HG03342 (cell line): ENCODE measurements at regions not wholly inside any gene's neighbourhood (a gene's known extent, or its start where the extent isn't known, plus 50 kb on each side); places are given as distances from the start of the nearest gene placed in this dataset.

Experiments
- ATAC-seq: cut with Tn5 transposase; IDR thresholded peaks from one replicate; pipeline ENCODE4 v1.9.1; 2021; ENCODE audit warnings: mild to moderate bottlenecking, moderate library complexity; ENCODE audit not compliant: unreplicated experiment

DNA sequence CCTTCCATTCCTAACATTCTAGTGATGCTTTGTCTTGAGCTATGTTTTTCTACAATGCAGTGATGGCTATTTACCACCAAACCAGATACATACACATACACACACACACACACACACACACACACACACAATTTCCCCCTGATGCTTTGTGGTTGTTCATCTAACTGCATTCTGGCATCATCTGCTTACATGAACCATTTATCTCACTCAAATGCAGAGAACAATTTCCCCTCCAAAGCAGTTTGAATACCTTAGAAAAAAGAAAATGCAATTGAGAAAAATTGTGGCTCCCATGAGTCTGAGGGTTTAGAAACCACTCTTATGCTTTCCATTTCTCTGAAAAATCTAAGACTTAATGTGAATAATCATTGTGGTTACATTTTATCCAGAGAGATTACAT lies 1024.8 kb downstream of the TLE4 start:
- ATAC-seq: no peak

GRCh38 chr9:80595192-80595591 lies 1023.4 kb downstream of the TLE4 start:
- ATAC-seq: no peak

DNA sequence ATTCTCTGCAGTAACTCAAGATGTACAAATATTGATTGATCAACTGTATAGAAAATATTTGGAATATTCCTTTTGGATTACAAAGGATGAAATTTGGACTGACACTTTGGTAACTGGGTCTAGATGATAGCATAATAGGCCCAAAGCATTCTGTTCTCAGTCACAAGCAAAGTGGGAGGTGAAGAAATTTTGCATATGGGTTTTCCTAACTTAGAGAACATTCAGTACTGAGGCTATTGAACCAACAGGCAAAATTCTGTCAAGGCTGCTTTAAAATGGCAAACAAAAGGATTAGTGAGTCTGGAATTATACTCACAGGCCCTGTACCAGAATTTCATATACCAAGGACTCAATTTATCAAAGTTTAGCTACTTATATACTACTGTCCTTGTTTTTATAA lies 1020.6 kb downstream of the TLE4 start:
- ATAC-seq: no peak

DNA sequence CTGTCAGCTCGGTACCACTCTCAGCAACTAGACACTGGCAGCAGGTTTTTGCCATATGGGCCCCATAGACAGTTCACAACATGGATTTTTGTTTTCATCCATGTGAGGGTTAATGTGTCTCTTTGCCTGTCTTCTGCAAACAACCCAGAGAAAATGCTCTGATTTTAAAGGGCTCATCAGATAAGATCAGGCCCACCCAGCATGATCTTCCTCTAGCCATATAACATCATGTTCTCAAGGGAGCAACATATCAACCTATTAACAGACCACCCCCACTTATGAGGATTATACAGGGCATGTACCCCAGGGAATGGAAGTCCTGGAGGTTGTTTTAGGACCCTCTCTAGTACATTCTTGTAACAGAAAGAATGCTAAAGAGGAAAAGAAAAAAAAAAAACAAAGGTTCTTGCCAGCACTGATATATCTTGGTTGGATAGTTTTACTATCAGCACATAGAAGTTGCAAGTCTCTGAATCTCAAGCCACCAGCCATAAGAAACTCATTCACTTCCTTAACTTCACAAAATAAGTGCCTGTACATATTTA lies 1015.1 kb downstream of the TLE4 start:
- no peak for ATAC-seq

DNA sequence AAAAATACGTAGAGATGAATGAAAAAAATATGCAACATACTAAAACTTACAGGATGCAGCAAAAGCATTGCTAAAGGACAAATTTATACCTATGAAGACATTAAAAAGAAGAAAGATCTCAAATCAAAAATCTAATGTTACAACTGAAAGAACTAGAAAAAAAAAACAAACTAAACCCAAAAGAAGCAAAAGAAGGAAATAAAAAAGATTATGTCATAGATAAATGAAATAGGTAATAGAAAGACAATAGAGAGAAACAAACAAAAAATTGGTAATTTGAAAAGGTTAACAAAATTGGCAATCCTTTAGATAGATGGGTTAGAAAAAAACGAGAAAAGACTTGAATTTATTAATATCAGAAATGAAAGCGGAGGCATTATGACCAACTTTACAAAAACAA lies 1000.2 kb downstream of the TLE4 start:
- no peak for ATAC-seq

DNA sequence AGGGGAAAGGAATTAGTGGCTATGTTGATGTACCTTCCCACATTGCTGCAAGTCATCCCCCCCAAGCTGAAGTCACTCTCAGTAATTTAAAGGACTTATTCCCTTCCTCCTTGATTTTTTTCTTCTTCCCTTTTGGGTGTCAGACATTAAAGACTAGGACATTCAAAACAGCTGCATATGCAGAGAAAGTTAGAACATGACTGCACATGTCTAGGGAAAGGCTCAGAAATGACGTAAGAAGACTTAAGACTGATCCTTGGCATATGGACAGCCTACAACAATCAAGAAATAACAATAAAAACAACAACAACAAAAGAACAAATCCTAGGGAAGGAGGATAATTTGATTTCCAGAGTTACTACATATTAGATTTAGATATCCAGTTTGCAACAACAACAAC lies 997.5 kb downstream of the TLE4 start:
- no peak for ATAC-seq

DNA sequence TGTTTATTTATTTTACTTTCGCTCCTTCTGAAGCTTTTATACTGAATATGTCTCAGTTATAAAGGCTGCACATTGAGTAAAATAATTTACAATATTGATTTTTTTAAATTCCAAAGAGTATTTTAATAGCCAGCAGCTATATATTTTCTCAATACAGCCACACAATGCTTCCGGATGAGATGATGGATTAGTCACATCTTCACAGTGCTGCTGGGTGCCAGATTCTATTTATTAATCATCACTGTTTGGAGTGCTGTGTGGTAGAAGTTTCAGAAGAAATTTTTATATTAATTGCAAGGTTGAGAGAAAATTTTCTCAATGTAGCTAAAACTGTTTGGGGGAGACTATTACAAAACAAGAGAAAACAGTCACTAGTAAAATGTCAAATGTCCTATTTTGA lies 989.8 kb downstream of the TLE4 start:
- no peak for ATAC-seq

GRCh38 chr9:80560976-80561375 lies 989.2 kb downstream of the TLE4 start:
- ATAC-seq: no peak

GRCh38 chr9:80557256-80557655 lies 985.5 kb downstream of the TLE4 start:
- no peak for ATAC-seq

DNA sequence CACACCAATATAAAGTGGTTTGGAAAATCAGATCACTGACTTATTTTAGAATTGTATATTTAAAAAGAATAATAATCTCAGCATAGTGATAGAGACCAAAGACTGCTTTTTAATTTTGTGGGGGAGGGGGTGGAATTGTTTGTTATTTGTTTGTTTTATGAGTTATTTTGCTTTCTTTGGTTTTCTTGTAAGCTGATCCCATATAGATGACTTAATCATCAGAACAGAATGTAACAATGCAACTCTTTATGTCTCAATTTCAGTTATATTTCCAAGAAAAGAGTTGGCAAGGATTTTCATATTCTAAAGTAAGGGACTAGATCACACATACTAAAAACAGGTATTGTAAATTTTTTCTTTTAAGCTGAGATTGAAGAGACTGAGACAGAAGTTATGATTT lies 984.9 kb downstream of the TLE4 start:
- ATAC-seq: no peak

DNA sequence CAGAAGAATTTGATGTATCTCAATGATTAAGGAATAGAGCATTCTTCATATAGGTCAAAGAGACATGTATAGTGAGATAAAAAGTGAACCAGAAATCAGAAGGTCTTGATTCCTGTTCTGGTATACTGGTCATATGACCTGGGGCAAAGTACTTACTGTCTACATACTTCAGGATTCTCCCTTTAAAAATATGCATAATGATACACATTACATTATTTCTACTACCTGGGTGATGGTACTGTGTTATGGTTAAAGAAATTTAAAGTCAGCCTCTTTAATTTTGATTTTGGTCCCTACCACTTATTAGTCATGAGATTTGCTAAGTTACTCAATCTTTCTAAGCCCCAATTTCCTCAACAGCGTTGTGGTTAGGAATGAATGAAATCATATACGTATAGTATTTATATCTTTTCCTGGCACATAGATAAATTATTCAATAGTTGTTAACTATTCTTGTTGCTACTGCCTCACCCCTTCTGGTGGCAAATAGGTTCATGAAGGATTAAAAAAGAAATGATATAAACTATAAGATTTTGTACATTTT lies 984.1 kb downstream of the TLE4 start:
- ATAC-seq: no peak

DNA sequence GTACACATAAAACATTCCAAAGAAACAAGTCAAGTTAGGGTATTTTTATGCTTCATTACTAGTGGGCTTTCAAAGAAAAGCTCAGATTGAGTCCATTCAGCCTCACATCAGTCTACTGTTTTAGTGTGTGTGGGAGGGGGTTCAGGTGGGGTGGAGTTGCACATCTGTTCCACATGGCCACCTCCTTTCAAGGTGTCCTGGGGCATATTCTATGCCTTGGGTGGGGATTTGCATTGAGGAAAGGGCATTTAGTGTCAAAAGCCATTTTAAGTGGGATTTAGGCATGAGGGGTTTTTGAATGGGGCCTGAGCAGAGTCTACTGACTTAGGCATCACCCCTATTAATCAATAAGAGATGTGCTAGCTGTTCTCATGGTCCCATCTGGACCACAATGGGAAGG lies 983.1 kb downstream of the TLE4 start:
- ATAC-seq: no peak

- no peak for ATAC-seq
Observed at GRCh38 chr9:80554301-80554700, 982.5 kb downstream of the TLE4 start.

- ATAC-seq: no peak
Observed at GRCh38 chr9:80552931-80553330, 981.2 kb downstream of the TLE4 start.

- ATAC-seq: no peak
Observed at GRCh38 chr9:80550181-80550580, 978.4 kb downstream of the TLE4 start.

DNA sequence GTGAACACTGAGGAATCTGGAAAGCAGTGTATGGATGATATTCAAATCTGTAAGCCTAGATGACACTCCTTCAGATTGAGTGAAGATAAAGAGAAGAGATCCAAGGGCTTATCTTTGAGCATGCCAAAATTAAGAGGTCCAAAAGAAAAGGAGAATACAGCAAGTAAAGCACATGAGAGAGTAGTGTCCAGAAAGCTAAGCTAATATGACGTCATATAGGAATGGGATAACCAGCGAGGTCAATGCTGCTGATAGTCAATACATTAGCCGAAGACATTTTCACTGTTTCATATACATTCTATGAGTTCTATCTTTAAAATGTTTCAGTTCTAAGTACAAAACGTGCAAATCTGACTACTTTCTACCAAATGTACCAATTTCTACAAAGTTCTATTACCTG lies 975.8 kb downstream of the TLE4 start:
- ATAC-seq: no peak

- no peak for ATAC-seq
Observed at GRCh38 chr9:80540387-80540786, 968.6 kb downstream of the TLE4 start.

- no peak for ATAC-seq
Observed at GRCh38 chr9:80538976-80539375, 967.2 kb downstream of the TLE4 start.

GRCh38 chr9:80522465-80522864 lies 950.7 kb downstream of the TLE4 start:
- no peak for ATAC-seq

- no peak for ATAC-seq
Observed at GRCh38 chr9:80521151-80521550, 949.4 kb downstream of the TLE4 start.

DNA sequence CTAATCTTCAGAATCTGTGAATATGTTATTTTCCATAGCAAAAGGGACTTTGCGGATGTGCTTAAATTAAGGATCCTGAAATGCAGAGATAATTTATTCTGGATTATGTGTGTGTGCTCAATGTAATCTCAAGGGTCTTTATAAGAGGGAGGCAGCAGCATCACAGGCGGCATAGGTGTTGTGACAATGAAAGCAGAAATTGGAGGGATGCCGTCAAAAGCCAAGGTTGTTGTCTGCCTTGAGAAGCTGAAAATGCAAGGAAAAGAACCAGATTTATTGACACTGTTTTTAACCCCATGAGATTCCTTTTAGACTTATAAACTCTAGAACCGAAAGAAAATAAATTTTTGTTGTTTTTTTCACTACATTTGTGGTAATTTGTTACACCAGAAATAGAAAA lies 948.5 kb downstream of the TLE4 start:
- no peak for ATAC-seq

GRCh38 chr9:80518441-80518840 lies 946.7 kb downstream of the TLE4 start:
- no peak for ATAC-seq

DNA sequence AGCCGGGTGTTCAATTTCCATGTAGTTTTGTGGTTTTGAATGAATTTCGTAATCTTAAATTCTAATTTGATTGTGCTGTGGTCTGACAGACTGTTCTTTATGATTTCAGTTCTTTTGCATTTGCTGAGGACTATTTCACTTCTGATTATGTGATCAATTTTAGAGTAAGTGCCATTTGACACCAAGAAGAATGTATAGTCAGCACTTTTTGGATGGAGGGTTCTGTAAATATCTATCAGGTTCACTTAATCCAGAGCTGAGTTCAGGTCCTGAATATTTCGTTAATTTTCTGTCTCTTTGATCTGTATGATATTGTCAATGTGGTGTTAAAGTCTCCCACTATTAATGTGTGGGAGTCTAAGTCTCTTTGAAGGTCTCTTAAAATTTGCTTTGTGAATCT lies 944.9 kb downstream of the TLE4 start:
- no peak for ATAC-seq
